ENCODE measurements at regions not wholly inside any gene's neighbourhood (a gene's known extent, or its start where the extent isn't known, plus 50 kb on each side); places are given as distances from the start of the nearest gene placed in this dataset.

GRCh38 chr14:38877744-38878388 lies 225.2 kb downstream of the SEC23A start:
- no peaks in the 10 kb centered on the region for H3K9me3 Mint-ChIP-seq
- no peak overlapping the region for H3K27ac Mint-ChIP-seq
- H3K27me3 Mint-ChIP-seq = peaks cover 3% of the 10 kb centered on the region
- DNase-seq (no peak), ATAC-seq (no peak)
- H3K36me3 Mint-ChIP-seq (ENCODE audit: low read depth) = no peaks in the 10 kb centered on the region
- no peak overlapping the region for H3K4me3 Mint-ChIP-seq
- no peaks in the 10 kb centered on the region for H3K4me1 Mint-ChIP-seq

DNA sequence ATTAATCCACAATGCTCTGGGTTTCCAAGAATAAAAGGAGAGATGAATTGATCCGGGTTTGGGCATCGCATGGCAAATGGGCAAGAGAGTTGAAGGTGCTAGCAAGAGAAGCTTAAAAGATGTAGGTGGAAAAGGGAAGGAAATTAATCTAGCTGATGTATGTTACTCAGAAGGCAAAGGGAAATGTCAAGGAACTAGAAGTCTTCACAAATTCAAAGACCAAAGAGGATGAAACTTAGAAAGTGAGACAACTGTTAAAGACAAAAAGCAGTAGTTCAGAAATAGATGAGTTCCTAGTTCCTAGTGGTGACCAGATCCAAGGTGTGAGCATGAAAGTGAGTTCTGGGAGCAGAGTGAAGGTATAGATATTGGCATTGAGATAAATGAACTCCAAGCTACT lies 228.3 kb downstream of the SEC23A start:
- no peaks in the 10 kb centered on the region for H3K36me3 Mint-ChIP-seq (ENCODE audit: low read depth)
- H3K27ac Mint-ChIP-seq = no peak overlapping the region
- H3K4me1 Mint-ChIP-seq = no peaks in the 10 kb centered on the region
- no peak for DNase-seq
- H3K9me3 Mint-ChIP-seq = no peaks in the 10 kb centered on the region
- H3K4me3 Mint-ChIP-seq = no peak overlapping the region
- peaks cover 5% of the 10 kb centered on the region for H3K27me3 Mint-ChIP-seq
- ATAC-seq = no peak

- Mint-ChIP-seq H3K27ac (no peak overlapping the region), H3K9me3 (no peaks in the 10 kb centered on the region), H3K36me3 (ENCODE audit: low read depth) (no peaks in the 10 kb centered on the region), H3K4me1 (no peaks in the 10 kb centered on the region), H3K4me3 (no peak overlapping the region), H3K27me3 (peaks cover 3% of the 10 kb centered on the region)
- ATAC-seq (no peak), DNase-seq (no peak)
Measured at GRCh38 chr14:38873941-38874612, 229.0 kb downstream of the SEC23A start.

DNA sequence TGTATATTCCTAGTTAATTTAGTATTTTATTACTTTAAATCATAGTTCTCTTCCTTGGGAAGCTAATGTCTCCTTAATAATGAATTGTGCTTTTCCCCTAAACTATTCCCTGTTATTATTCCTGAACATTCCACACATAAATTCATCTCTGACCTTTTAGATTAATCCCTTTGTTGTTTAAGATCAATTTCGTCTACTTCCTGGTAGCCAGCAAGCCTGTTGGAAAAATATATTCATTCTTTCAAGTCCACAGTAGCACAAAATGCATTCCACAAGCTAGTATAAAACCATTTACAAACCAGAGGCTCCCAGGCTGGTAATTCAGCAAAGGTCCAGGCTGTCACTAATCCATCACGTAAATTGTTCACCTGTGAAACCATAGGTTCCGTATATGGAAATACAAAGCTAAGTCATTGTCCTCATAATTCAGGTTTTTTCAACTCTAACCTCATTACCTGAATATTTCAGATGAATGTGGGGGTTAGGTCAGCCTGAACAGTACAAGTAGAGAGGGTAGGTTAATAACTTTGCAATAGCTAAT lies 232.7 kb downstream of the SEC23A start:
- H3K4me3 Mint-ChIP-seq = no peak overlapping the region
- H3K4me1 Mint-ChIP-seq = no peaks in the 10 kb centered on the region
- no peaks in the 10 kb centered on the region for H3K9me3 Mint-ChIP-seq
- no peaks in the 10 kb centered on the region for H3K36me3 Mint-ChIP-seq (ENCODE audit: low read depth)
- peaks cover 2% of the 10 kb centered on the region for H3K27me3 Mint-ChIP-seq
- H3K27ac Mint-ChIP-seq = no peak overlapping the region
- no peak for DNase-seq
- no peak for ATAC-seq

GRCh38 chr14:38868399-38869290 lies 234.4 kb downstream of the SEC23A start:
- H3K27me3 Mint-ChIP-seq = peaks cover 3% of the 10 kb centered on the region
- DNase-seq (no peak), ATAC-seq (no peak)
- no peaks in the 10 kb centered on the region for H3K9me3 Mint-ChIP-seq
- H3K36me3 Mint-ChIP-seq (ENCODE audit: low read depth) = no peaks in the 10 kb centered on the region
- H3K4me1 Mint-ChIP-seq = no peaks in the 10 kb centered on the region
- H3K4me3 Mint-ChIP-seq = no peak overlapping the region
- no peak overlapping the region for H3K27ac Mint-ChIP-seq

GRCh38 chr14:38867561-38868150 lies 235.4 kb downstream of the SEC23A start:
- DNase-seq (peak; percentile 59), ATAC-seq (peak; percentile 86)

DNA sequence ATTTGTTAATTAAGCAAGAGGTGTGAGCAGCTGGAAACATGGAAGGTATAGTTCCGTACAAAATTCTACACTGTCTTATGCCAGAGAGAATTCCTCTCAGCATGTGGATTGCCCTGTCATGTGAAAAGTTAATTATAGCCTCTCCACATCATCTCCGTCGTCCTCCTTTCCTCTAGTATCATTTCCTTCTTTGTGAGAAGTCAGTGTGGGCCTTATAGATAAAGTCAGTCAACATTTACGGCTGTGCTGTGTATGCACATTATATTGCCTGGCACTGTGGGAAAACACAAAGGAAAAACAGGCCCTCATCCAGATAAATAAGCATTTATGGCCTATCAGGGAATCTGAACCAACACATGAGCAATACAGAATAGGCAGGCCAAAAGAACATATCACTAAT lies 236.6 kb downstream of the SEC23A start:
- no peak for DNase-seq
- Mint-ChIP-seq H3K27me3 (peaks cover 2% of the 10 kb centered on the region), H3K27ac (no peak overlapping the region), H3K4me1 (no peaks in the 10 kb centered on the region), H3K9me3 (no peaks in the 10 kb centered on the region), H3K36me3 (ENCODE audit: low read depth) (no peaks in the 10 kb centered on the region), H3K4me3 (no peak overlapping the region)
- ATAC-seq = no peak

More at GRCh38 chr14:38867561-38868150, 235.4 kb downstream of the SEC23A start:
- Mint-ChIP-seq H3K4me1 (no peaks in the 10 kb centered on the region), H3K4me3 (no peak overlapping the region), H3K27ac (no peak overlapping the region), H3K9me3 (no peaks in the 10 kb centered on the region), H3K36me3 (ENCODE audit: low read depth) (no peaks in the 10 kb centered on the region), H3K27me3 (peaks cover 3% of the 10 kb centered on the region)

DNA sequence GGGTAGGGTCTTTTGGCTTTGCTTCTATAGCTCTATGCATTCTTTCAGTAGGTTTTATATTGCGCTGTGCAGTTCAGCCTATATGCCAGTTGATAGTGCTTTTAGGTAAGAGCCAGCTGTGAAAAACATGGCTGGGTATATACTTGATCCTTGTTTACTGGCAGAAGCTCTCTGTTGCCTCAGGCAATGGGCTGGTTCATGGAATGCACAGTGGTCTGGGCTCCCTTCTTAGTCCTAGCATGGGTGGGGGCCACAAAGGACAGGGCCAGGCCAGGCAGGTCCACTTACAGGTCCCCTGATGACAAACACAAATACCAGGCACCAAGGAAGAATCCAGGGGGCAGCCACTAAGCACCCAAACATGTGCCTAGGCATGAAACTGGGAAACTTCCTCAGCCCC lies 240.7 kb downstream of the SEC23A start:
- H3K36me3 Mint-ChIP-seq (ENCODE audit: low read depth) = no peaks in the 10 kb centered on the region
- H3K27me3 Mint-ChIP-seq = peaks cover 1% of the 10 kb centered on the region
- DNase-seq (no peak), ATAC-seq (no peak)
- H3K4me1 Mint-ChIP-seq = no peaks in the 10 kb centered on the region
- H3K4me3 Mint-ChIP-seq = no peak overlapping the region
- H3K9me3 Mint-ChIP-seq = no peaks in the 10 kb centered on the region
- no peak overlapping the region for H3K27ac Mint-ChIP-seq

- ATAC-seq = no peak
- Mint-ChIP-seq H3K4me3 (no peak overlapping the region), H3K9me3 (no peaks in the 10 kb centered on the region), H3K27ac (no peak overlapping the region), H3K36me3 (ENCODE audit: low read depth) (no peaks in the 10 kb centered on the region), H3K27me3 (peaks cover 1% of the 10 kb centered on the region), H3K4me1 (no peaks in the 10 kb centered on the region)
- no peak for DNase-seq
Measured at GRCh38 chr14:38860530-38860929, 242.5 kb downstream of the SEC23A start.

DNA sequence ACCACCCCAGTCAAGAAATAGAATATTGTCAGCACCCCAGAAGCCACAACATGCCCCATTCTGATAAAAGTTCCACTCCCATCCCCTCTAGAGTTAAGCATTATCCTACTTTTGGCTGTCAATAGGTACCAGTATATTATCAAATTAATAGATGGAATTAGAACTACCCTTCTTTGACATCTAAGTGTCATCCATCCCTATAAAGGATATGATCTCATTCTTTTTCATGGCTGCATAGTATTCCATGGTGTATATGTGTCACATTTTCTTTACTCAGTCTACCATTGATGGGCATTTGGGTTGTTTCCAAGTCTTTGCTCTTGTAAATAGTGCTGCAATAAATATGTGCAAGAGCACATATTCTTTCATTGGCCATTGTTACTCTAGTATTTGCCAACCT lies 246.2 kb downstream of the SEC23A start:
- ATAC-seq = no peak
- DNase-seq = no peak
- H3K27me3 Mint-ChIP-seq = no peaks in the 10 kb centered on the region
- no peaks in the 10 kb centered on the region for H3K36me3 Mint-ChIP-seq (ENCODE audit: low read depth)
- no peak overlapping the region for H3K4me3 Mint-ChIP-seq
- no peaks in the 10 kb centered on the region for H3K4me1 Mint-ChIP-seq
- no peaks in the 10 kb centered on the region for H3K9me3 Mint-ChIP-seq
- no peak overlapping the region for H3K27ac Mint-ChIP-seq

- Mint-ChIP-seq H3K9me3 (no peaks in the 10 kb centered on the region), H3K36me3 (ENCODE audit: low read depth) (no peaks in the 10 kb centered on the region), H3K4me1 (no peaks in the 10 kb centered on the region), H3K27ac (no peak overlapping the region), H3K4me3 (no peak overlapping the region), H3K27me3 (no peaks in the 10 kb centered on the region)
- ATAC-seq (no peak), DNase-seq (no peak)
Measured at GRCh38 chr14:38855513-38855912, 247.5 kb downstream of the SEC23A start.

GRCh38 chr14:38851111-38851510 lies 251.9 kb downstream of the SEC23A start:
- Mint-ChIP-seq H3K4me3 (no peak overlapping the region), H3K36me3 (ENCODE audit: low read depth) (no peaks in the 10 kb centered on the region), H3K9me3 (no peaks in the 10 kb centered on the region), H3K27ac (no peak overlapping the region), H3K4me1 (no peaks in the 10 kb centered on the region), H3K27me3 (no peaks in the 10 kb centered on the region)
- no peak for DNase-seq
- ATAC-seq = no peak

GRCh38 chr14:38850664-38851063 lies 252.4 kb downstream of the SEC23A start:
- no peaks in the 10 kb centered on the region for H3K36me3 Mint-ChIP-seq (ENCODE audit: low read depth)
- no peak for DNase-seq
- no peak overlapping the region for H3K4me3 Mint-ChIP-seq

GRCh38 chr14:38848243-38848935 lies 254.6 kb downstream of the SEC23A start:
- H3K27ac Mint-ChIP-seq = no peak overlapping the region
- DNase-seq (no peak), ATAC-seq (no peak)
- H3K4me3 Mint-ChIP-seq = no peak overlapping the region
- no peaks in the 10 kb centered on the region for H3K36me3 Mint-ChIP-seq (ENCODE audit: low read depth)
- H3K27me3 Mint-ChIP-seq = no peaks in the 10 kb centered on the region
- H3K4me1 Mint-ChIP-seq = no peaks in the 10 kb centered on the region
- H3K9me3 Mint-ChIP-seq = no peaks in the 10 kb centered on the region

More at GRCh38 chr14:38850664-38851063, 252.4 kb downstream of the SEC23A start:
- Mint-ChIP-seq H3K4me1 (no peaks in the 10 kb centered on the region), H3K9me3 (no peaks in the 10 kb centered on the region), H3K27ac (no peak overlapping the region), H3K27me3 (no peaks in the 10 kb centered on the region)
- ATAC-seq = no peak
